ENCODE measurements at regions not wholly inside any gene's neighbourhood (a gene's known extent, or its start where the extent isn't known, plus 50 kb on each side); places are given as distances from the start of the nearest gene placed in this dataset.

DNA sequence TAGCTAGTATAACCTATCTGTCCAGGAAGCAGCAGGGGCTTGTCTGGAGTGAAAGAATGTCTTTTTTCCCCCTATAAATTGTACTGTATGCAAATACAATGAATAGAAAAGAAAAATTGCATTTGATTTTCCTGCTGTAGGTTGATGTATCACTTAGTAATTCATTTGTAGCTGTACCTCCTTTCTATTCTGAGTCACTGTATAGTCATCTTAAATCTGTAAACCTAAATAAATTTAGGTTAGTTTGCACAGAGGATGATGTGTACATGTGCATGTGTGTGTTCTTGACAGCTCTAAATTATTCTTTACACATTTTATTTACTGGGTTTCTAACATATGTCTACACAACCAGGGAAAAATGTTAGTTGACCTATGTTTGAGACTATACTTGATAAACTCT, 478.7 kb upstream of the CNTNAP5 start:
- H4K20me1 ChIP-seq (replicated peaks; ENCODE audit: insufficient read depth), result no peaks in the 10 kb centered on the region
- ATAC-seq (no peak), DNase-seq (ENCODE audit: low spot score) (no peak)
- Mint-ChIP-seq H3K4me1 (no peaks in the 10 kb centered on the region), H3K36me3 (ENCODE audit: low read depth) (peaks cover 5% of the 10 kb centered on the region; the same call in 2 of the 3 replicates), H3K9me3 (peaks cover 18% of the 10 kb centered on the region), H3K4me3 (no peak overlapping the region), H3K27ac (no peak overlapping the region), H3K27me3 (ENCODE audit: insufficient read depth, low read depth, poor library complexity) (peaks cover 3% of the 10 kb centered on the region)
- H3K79me2 ChIP-seq (replicated peaks; ENCODE audit: insufficient read depth), result no peaks in the 10 kb centered on the region
- H3K4me1 ChIP-seq (ENCODE audit: insufficient read depth), result no peaks in the 10 kb centered on the region
- H3K36me3 ChIP-seq (ENCODE audit: insufficient read depth), result no peaks in the 10 kb centered on the region
- TF ChIP-seq POLR2AphosphoS5 (IDR thresholded peaks at IDR 0.05; ENCODE audit: low read depth) (no peak), EZH2phosphoT487 (IDR thresholded peaks at IDR 0.05; ENCODE audit: unreplicated experiment) (no peak), JUNB (IDR thresholded peaks at IDR 0.05; ENCODE audit: unreplicated experiment) (no peak), CTCF (conservative IDR thresholded peaks at IDR 0.05; ENCODE audit: low read depth in 2 of 2) (no peak), CREB1 (CRISPR knock-in tag; IDR thresholded peaks at IDR 0.05; ENCODE audit: low read depth) (no peak), ZNF331 (CRISPR knock-in tag; IDR thresholded peaks at IDR 0.05; ENCODE audit: low read depth) (no peak), EZH2 (IDR thresholded peaks at IDR 0.05; ENCODE audit: low read depth, unreplicated experiment) (no peak), ETS1 (IDR thresholded peaks at IDR 0.05) (no peak), ZNF114 (CRISPR knock-in tag; IDR thresholded peaks at IDR 0.05) (no peak), STAT1 (IDR thresholded peaks at IDR 0.05; ENCODE audit: unreplicated experiment) (no peak), ZNF462 (CRISPR knock-in tag; IDR thresholded peaks at IDR 0.05) (no peak), NANOG (IDR thresholded peaks at IDR 0.05; ENCODE audit: borderline replicate concordance) (no peak)
- TF ChIP-seq, protein P1, sequence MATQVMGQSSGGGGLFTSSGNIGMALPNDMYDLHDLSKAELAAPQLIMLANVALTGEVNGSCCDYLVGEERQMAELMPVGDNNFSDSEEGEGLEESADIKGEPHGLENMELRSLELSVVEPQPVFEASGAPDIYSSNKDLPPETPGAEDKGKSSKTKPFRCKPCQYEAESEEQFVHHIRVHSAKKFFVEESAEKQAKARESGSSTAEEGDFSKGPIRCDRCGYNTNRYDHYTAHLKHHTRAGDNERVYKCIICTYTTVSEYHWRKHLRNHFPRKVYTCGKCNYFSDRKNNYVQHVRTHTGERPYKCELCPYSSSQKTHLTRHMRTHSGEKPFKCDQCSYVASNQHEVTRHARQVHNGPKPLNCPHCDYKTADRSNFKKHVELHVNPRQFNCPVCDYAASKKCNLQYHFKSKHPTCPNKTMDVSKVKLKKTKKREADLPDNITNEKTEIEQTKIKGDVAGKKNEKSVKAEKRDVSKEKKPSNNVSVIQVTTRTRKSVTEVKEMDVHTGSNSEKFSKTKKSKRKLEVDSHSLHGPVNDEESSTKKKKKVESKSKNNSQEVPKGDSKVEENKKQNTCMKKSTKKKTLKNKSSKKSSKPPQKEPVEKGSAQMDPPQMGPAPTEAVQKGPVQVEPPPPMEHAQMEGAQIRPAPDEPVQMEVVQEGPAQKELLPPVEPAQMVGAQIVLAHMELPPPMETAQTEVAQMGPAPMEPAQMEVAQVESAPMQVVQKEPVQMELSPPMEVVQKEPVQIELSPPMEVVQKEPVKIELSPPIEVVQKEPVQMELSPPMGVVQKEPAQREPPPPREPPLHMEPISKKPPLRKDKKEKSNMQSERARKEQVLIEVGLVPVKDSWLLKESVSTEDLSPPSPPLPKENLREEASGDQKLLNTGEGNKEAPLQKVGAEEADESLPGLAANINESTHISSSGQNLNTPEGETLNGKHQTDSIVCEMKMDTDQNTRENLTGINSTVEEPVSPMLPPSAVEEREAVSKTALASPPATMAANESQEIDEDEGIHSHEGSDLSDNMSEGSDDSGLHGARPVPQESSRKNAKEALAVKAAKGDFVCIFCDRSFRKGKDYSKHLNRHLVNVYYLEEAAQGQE (IDR thresholded peaks at IDR 0.05; ENCODE audit: unreplicated experiment), result no peak
- H3K4me3 ChIP-seq, result no peak overlapping the region
- no peaks in the 10 kb centered on the region for H3F3A ChIP-seq (replicated peaks; ENCODE audit: low read depth)
- H3K27me3 ChIP-seq (ENCODE audit: insufficient read depth), result no peaks in the 10 kb centered on the region
- no peaks in the 10 kb centered on the region for H3K9me2 ChIP-seq (ENCODE audit: insufficient read depth)
- no peak overlapping the region for H3K4me2 ChIP-seq
- peak overlapping the region; percentile 16; the same call in 1 of the 2 replicates for H2AFZ ChIP-seq
- H3K27ac ChIP-seq (ENCODE audit: low read depth), result no peak overlapping the region

Measured in GM23338 (cell line).